GM19239 (cell line): ENCODE measurements at regions not wholly inside any gene's neighbourhood (a gene's known extent, or its start where the extent isn't known, plus 50 kb on each side); places are given as distances from the start of the nearest gene placed in this dataset.

Experiments used
- DNase-seq: peaks from one replicate; pipeline ENCODE4 v3.0.0; 2011; ENCODE audit warnings: low spot score; ENCODE audit not compliant: insufficient read length
- FAIRE-seq: peaks from 2 replicates; lab custom pipeline; 2011; peaks lifted over from hg19 to GRCh38; lab: Jason Lieb, UNC

DNA sequence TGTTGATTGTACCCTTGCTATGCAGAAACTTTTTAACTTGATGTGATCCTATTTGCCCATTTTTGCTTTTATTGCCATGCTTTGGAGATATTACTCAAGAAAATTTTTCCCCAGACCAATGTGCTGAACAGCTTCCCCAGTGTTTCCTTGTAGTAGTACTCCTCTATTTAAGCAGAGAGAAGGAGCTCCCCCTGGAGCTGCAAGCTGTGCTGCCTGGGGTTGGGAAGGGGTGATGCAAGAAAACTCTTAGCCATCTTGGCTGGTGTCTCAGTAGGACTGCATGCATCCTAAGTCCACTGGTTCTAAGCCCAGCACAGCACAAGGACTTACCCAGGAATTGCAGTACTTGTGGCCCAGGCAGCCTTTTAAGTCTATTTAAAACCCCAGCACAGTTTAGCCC lies 121.6 kb downstream of the NTMT2 start:
- DNase-seq (no peak), FAIRE-seq (no peak)

DNA sequence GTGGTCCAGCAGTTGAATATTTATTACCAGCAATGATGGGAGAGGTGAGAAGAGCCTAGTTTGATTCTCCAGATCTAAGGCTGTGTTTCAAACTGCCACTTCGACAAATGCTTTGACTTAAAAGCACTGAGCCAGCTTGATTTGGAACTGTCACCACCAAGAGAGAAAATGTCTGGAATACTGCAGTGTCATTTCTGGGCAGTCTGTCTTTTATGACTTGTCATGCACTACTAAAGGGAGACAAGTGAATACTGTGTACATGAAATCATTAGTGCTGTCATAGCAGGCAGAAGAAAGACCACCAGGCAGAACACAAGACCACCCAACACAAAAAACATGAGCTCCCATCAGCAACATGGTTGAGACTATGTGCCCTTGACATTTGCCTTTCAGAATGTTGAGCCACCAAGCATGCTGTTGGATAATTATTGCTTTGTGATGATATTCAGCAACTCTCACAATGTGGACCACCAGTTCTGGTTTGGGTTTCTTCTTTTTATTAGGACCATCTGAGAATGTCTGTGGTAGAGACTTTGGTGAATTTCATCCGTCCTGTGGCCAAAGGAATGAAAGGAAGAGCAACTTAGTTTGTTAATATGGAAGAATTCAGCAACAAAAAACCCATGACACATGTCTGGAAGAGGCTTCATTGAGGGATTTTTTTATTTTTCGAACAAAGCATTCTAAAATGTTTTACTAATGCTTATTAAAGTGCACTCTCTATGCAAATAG lies 125.8 kb downstream of the NTMT2 start:
- FAIRE-seq (no peak), DNase-seq (no peak)

DNA sequence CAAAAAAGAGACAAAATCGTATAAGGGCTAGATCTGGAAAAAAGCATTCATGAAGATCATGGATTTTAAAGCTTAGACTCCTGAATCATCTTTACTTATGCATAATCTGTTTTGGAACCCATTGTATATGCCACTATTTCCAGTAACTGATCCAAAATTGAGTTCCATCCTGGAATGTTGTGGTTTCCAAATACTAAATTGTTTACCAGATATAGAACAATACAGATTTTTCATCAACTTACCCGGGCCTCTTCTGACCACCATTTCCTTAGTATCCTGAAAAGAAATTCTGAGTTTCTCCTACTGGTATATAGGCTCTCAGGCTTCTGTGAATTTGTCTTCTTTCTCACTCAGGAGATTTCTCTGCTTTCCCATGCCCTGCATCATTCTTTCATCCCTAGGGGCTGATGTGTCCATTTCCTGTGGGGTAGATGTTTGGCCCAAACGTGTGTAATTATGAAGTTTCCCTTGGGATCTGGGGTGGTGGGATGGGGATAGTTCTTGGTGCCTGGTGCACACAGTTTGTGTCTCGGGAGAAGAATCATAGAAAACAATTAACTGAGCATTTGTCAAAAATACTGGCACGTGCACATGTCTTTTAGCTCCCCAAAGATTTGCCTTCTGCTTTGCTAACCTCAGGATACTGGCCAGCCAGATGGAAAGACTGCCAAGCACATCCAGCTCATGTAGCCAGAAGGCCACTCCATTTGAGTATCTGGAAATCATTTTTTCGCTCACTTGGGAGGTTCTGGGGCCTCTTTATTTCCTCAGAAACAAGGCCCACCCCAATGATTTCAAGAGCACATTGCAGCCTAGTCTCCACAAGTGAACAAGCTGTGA lies 127.8 kb downstream of the NTMT2 start:
- FAIRE-seq, result no peak
- DNase-seq, result no peak

DNA sequence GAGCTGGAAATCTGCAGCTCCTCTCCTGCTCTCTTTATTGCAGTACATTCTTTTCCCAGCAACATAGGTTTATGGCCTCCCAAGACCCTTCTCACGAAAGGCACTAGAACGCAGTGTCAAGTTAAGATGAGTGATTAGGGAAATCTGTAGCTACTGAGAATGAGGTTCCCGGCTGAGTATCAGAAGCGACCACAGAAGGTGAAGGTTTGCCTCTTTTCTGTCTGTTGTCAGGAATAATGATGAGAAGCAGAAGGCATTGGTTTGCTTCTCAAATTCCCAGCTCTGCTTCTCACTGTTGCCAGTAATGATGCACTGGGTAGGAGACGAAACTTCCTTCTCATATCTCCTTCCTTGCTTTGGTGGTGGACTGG lies 128.4 kb downstream of the NTMT2 start:
- no peak for FAIRE-seq
- no peak for DNase-seq

DNA sequence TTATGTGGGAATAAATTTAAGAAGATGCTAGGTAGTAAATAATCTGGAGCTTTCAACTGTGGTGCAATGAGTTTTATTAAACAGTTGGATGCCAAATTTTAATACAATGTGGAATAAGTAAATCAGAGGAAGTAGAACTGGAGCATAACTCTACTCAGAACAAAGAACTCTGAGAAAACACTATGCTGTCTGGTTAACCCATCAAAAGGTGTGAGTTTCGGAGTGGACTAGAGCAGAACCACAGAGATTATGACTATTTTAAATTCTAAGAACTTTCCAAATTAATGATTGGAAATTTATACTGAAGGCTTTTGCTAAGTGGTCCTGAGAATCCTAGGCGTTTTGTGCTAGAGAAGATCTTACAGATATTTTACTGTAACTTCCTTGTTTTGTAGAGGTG lies 132.2 kb downstream of the NTMT2 start:
- no peak for FAIRE-seq
- DNase-seq, result no peak

- DNase-seq (no peak), FAIRE-seq (no peak)
Measured at GRCh38 chr1:170284016-170284415, 138.3 kb downstream of the NTMT2 start.

DNA sequence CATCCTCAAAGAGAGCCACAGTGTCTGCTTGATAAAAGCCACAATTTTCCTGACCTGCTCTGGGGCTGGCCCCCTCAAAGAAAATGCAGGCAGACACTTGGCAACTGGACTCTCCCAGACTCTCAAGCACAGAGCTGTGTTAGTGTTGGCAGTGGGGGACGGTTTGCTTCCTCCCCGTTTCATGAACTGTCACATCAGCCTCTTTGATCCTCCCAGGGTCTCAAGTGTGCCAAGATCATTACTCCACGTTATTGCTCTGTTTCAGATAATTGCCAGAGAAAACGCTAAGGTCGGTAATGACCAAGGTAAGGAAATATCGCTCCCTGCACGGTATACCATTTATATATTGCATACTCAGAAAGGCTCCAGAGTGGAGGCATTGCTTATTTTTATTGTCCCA lies 138.8 kb downstream of the NTMT2 start:
- no peak for FAIRE-seq
- no peak for DNase-seq

DNA sequence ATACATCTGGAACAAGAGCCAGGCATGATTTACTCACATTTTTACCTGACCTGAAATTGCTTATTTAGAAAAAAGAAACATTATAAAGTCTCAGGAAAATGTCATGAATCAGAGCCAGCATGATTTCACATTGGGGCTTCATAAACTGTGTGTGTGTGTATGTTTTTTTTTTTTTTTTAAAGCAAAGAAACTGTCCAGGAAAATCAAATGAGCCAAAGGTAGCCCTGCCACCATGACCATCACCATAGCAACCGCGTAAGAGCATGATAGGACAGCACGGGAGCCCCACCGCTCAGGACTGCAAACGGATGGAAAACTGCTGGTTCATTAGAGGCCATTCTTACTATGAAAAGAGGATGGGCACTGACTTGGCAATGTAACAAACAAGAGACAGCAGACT lies 139.2 kb downstream of the NTMT2 start:
- FAIRE-seq, result no peak
- no peak for DNase-seq

- FAIRE-seq, result no peak
- no peak for DNase-seq
Measured at GRCh38 chr1:170288155-170288554, 142.4 kb downstream of the NTMT2 start.

- no peak for DNase-seq
- no peak for FAIRE-seq
Measured at GRCh38 chr1:170290276-170290675, 144.5 kb downstream of the NTMT2 start.

DNA sequence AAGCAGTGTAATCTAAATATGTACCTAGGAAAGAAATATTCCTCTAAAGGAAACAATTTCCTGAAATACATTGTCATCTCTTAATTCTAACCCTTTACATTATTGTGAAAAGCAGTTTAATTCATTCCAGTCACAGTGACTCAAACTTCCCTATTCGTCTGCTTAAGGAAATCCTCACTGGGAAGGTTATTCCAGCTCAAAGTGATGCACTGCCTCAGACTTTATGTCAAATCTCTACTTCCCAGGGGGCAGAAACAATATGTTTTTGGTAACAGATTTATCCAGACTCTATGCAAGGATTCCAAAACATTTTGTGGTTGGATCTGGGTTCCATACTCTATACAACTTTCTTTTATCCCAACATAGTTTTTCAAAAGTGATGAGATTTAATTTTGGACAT lies 145.2 kb downstream of the NTMT2 start:
- DNase-seq, result no peak
- FAIRE-seq, result no peak

DNA sequence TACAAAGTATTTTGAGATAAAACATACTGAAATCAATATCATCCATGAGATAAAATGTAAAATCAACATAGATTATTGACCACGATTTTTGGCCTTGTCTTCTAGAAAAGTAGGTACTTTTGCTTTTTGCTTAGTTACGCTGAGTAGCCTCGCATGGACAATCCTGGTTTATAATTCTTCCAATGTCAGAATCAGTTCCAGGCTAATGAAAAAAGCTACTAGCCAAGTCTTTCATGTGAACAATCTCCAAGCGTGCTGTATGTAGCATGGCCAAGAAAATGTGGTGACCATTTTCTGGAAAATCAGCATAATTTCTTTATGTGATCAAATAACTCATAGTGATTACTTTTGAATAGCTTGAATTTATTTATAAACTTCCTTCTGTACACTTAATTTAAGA lies 145.8 kb downstream of the NTMT2 start:
- FAIRE-seq, result no peak
- DNase-seq, result no peak

- no peak for DNase-seq
Measured at GRCh38 chr1:170296211-170296610, 150.5 kb downstream of the NTMT2 start.

GRCh38 chr1:170296642-170297041 lies 150.9 kb downstream of the NTMT2 start:
- DNase-seq, result no peak
- FAIRE-seq, result no peak

More at GRCh38 chr1:170296211-170296610, 150.5 kb downstream of the NTMT2 start:
- FAIRE-seq, result no peak

DNA sequence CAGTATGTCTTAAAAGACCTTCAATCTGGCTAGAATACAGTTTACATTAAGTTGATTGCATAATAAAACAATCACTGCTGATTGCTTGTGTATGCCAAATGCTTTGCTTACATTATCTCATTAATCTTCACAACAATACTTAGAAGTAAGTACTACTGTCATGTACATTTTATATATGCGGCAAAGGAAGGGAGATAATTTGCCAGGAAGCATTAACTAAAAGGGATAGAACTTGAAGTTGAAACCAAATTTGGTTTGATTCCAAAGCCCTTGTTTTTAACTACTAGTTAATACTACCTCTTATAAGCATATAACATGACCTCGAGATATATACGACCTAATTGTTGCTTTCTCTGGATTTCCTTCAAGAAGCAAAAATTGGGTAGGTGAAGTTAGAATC lies 155.8 kb downstream of the NTMT2 start:
- no peak for DNase-seq
- no peak for FAIRE-seq

DNA sequence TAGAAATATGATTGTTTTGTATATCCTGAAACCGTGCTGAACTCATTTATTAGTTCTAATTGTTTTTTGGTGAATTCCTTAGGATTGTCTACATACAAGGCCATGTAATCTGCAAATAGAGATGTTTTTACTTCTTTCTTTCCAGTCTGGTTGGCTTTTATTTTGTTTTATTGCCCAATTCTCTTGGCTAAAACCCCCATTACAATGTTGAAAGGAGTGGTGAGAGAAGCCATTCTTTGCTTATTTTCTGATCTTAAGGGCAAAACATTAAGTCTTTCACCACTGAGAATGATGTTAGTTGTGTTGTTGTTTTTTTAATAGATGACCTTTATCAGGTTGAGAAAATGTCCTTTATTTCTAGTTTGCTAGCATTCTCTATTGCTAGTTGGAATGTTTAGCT lies 157.3 kb downstream of the NTMT2 start:
- DNase-seq (no peak), FAIRE-seq (no peak)

DNA sequence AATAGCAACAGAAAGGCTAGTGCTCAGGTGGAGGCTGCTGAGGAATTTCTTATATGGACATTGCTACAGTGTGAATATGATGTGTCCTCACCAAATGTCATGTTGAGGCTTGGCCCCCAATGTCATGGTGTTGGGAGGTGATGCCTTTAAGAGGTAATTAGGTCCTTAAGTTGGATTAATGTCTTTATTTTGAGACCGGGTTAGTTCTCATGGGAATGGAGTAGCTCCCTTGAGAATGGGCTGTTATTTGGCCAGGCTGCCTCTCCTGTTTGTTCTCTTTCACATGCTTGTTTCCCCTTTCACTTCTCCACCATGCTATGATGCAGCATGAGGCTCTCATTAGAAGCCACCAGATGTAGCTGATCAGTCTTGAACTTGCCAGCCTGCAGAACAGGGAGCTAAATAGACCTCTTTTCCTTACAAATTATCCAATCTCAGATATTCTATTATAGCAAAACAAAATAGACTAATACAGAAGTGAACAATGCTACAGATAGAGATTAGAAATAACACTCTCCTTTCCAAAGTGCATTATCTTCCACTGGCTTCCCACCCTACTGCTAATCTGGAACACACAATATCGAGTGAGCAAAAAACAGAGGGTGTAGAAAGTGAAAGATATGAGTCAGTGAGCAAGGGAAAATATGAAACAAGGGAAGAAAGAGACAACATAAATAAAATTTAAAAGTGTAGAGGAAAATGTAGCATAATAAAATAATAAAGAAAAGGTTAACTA lies 160.2 kb downstream of the NTMT2 start:
- FAIRE-seq, result no peak
- DNase-seq, result no peak

- DNase-seq (no peak), FAIRE-seq (no peak)
Measured at GRCh38 chr1:170306513-170306910, 160.8 kb downstream of the NTMT2 start.

DNA sequence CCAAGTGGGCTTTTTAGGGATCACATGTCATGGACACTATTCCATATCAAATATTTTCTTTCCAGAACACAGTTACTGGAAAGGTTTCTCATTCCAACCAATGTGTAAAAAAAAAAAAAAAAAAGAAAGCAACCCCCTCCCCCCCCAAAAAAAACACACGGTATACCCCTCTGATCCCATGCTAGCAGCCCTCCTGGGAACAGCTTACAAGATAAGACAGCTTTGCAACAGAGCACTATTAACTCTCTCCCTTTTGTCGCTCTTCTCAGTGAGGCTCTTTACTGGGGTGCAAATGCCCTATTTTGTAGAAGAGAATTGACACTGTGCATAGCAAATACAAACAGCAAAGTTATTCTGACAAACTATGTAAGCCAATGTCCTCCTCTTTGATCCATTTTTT lies 161.2 kb downstream of the NTMT2 start:
- DNase-seq, result no peak
- no peak for FAIRE-seq

DNA sequence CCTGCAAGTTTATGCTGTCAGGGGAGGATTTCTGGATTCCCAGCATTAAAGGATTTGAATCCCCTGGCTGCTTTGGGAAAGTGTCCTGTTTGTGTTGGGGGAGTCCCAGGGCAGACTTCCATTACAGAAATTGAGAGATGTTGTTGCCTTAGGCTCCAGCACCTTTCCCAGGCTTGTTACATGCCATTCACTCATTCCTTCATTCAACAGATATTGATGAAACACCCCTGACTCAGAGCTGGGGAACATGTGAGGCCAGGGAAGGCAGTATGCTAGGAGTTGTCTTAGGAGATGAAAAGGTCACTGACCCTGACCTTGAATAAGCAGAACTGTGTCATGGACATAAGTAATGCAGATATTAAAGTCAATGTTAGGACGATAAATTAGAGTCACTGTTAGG lies 161.7 kb downstream of the NTMT2 start:
- no peak for DNase-seq
- FAIRE-seq, result no peak

DNA sequence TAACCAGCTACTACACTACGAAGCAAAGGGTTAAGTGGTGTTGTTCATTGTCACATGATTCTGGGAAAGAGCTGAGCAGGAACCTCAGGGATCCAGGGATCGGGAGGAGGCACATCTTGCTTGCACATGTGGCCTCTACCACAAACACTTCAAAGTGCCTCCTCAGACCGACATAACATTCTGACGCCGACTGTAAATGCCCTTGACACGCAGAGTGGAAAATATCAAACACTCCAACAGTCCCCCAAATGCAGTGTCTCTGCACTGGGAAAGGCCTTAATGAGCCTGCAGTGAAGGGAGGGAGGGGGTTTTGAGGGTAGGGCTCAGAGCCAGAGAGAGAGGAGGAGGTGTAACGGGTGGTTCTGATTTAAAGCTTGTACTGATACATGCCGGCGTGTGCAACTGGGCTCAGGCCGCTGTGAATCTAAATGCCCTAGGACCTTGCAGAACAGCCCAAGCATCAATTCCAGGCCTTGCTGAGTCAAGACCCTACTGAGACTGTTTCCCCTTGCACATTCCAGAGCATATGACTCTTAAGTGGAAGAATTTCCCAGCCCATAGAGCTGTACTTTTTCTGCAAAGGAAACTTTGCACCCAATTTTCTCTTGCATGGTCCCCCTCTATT lies 163.7 kb downstream of the NTMT2 start:
- DNase-seq, result no peak
- FAIRE-seq, result no peak
